Fibroblast of villous mesenchyme (primary cell): ENCODE measurements at regions not wholly inside any gene's neighbourhood (a gene's known extent, or its start where the extent isn't known, plus 50 kb on each side); places are given as distances from the start of the nearest gene placed in this dataset.

Experiments used
- DNase-seq: peaks from one replicate; pipeline ENCODE4 v3.0.0-alpha.2; 2010; ENCODE audit warnings: low read depth
- H3K4me3 ChIP-seq: 2 replicates; pipeline ENCODE4 v1.5.1; 2011; ENCODE audit warnings: low read depth, mild to moderate bottlenecking, low read length
- CTCF ChIP-seq: IDR thresholded peaks from 2 replicates; pipeline ENCODE4 v1.5.1; 2012; ENCODE audit warnings: low read depth, mild to moderate bottlenecking, low read length; ENCODE audit not compliant: insufficient read depth

DNA sequence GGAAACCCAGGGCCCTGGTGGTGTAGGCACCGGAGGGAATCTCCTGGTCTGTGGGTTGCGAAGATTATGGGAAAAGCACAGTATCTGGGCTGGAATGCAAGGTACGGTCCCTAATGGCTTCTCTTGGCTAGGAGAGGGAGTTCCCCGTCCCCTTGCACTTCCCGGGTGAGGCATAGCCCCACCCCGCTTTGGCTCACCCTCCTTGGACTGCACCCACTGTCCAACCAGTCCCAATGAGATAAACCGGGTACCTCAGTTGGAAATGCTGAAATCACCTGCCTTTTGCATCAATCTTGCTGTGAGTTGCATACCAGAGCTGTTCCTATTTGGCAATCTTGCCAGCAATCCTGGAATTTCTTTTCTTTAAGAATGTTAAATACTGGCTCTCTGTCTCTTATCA lies 1429.1 kb downstream of the MAT2B start:
- DNase-seq = no peak
- H3K4me3 ChIP-seq = no peak overlapping the region
- no peak for TF ChIP-seq CTCF

- no peak overlapping the region for H3K4me3 ChIP-seq
- TF ChIP-seq CTCF = no peak
- no peak for DNase-seq
These were observed 1435.7 kb downstream of the MAT2B start for GRCh38 chr5:164941132-164941531.

DNA sequence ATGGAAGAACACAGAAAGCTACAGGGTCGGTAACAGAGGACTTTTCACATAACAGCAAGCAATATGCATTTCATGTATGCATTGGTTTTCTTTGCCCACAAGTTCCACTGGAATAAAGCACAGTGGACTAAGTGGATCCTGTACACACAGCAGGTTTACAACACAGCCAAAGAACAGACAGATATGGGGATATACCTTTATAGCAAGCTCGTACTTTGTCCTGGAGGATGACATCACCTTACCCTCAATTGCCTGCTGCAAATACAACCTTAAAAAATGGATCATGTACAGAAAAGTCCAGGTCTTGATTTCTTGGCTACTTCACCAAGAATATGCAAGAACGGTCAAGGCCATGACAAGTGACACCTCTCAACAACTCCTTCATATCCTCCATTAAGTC lies 1445.5 kb downstream of the MAT2B start:
- DNase-seq = no peak
- no peak overlapping the region for H3K4me3 ChIP-seq
- TF ChIP-seq CTCF = no peak

DNA sequence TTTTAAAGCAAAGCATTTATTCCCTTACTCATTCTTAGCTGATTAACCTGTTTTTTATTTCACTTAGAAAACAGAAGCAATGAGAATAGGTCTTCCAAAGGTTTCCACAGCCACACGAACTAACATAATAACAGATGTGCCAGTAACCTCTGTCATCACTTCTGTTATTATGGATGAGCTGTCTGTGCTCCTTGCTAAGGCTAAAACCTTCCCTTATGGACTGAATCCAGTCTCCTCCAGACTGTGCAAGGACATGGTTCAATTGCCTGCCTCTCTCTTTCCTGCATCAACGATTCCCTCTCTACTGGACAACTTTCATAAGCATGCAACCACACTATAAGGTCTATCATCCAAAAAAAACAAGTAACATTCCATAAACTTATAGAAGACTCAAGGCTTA lies 1446.2 kb downstream of the MAT2B start:
- TF ChIP-seq CTCF = no peak
- no peak overlapping the region for H3K4me3 ChIP-seq
- no peak for DNase-seq

- no peak overlapping the region for H3K4me3 ChIP-seq
- TF ChIP-seq CTCF = no peak
- DNase-seq = no peak
These were observed 1453.3 kb downstream of the MAT2B start for GRCh38 chr5:164958688-164959087.

- no peak overlapping the region for H3K4me3 ChIP-seq
- no peak for TF ChIP-seq CTCF
- no peak for DNase-seq
These were observed 1454.3 kb downstream of the MAT2B start for GRCh38 chr5:164959761-164960160.

GRCh38 chr5:164962329-164962961 lies 1457.0 kb downstream of the MAT2B start:
- no peak overlapping the region for H3K4me3 ChIP-seq
- DNase-seq = no peak
- no peak for TF ChIP-seq CTCF
